ENCODE measurements at regions not wholly inside any gene's neighbourhood (a gene's known extent, or its start where the extent isn't known, plus 50 kb on each side); places are given as distances from the start of the nearest gene placed in this dataset.

DNA sequence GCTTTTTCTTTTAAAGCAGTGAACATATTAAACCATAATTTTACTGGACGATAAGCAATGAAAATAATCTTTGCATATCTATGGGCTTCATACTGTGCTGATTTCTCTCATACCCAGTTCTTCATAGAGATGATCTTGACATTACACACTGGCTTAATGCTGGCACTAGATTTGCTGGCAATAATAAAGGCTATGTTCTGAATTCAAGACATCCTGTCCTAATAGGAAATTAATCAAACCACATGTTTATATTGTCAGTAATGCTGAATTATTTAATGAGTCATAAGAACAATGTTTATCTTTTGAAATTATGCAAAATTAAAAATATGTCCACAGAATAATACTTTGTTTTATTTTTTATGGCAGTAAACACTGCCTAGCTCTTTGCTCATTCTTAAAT, 643.2 kb downstream of the OTOL1 start:
- Histone ChIP-seq H2AFZ (ENCODE audit: low read depth, low read length) (no peak overlapping the region), H3K4me3 (ENCODE audit: low read length) (no peak overlapping the region), H3K9ac (ENCODE audit: low read length) (no peak overlapping the region), H3K27ac (ENCODE audit: low read length) (no peak overlapping the region), H3K9me3 (ENCODE audit: insufficient read depth, low read length) (no peaks in the 10 kb centered on the region), H3K27me3 (ENCODE audit: low read depth, low read length) (no peaks in the 10 kb centered on the region), H3K79me2 (ENCODE audit: low read length) (no peaks in the 10 kb centered on the region), H3K4me1 (ENCODE audit: low read length) (no peaks in the 10 kb centered on the region), H4K20me1 (ENCODE audit: insufficient read depth, low read length) (no peaks in the 10 kb centered on the region), H3K36me3 (replicated peaks; ENCODE audit: low read depth, low read length) (no peaks in the 10 kb centered on the region), H3K4me2 (ENCODE audit: low read length) (no peak overlapping the region)
- TF ChIP-seq, protein P1, sequence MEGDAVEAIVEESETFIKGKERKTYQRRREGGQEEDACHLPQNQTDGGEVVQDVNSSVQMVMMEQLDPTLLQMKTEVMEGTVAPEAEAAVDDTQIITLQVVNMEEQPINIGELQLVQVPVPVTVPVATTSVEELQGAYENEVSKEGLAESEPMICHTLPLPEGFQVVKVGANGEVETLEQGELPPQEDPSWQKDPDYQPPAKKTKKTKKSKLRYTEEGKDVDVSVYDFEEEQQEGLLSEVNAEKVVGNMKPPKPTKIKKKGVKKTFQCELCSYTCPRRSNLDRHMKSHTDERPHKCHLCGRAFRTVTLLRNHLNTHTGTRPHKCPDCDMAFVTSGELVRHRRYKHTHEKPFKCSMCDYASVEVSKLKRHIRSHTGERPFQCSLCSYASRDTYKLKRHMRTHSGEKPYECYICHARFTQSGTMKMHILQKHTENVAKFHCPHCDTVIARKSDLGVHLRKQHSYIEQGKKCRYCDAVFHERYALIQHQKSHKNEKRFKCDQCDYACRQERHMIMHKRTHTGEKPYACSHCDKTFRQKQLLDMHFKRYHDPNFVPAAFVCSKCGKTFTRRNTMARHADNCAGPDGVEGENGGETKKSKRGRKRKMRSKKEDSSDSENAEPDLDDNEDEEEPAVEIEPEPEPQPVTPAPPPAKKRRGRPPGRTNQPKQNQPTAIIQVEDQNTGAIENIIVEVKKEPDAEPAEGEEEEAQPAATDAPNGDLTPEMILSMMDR (IDR thresholded peaks at IDR 0.05; ENCODE audit: low read depth, low read length) = no peak
- no peak for TF ChIP-seq EZH2phosphoT487 (IDR thresholded peaks at IDR 0.05; ENCODE audit: low read depth)

DNA sequence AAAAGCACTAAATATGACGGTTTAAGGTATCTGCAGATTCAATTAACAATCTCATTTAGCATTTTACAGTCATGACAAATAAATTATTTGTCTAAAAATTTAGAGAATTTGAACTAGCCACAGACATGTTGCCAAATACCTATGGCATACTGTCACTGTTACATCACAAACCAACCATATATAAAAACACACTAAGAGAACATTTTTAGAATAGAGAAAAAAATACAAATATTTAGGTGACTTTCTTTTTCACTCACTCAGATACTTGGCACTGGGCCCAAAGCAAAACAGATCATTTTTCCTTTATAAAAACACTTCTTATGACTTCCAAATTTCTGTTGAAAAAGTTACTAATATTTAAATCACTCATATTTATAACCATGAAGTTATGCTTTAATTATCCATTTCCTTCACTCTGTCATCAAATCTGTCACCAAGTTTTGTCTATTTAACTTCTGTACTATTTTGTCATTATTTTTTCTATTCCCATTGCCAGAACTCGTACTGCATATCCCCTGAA, 644.7 kb downstream of the OTOL1 start:
- H3K27ac ChIP-seq (ENCODE audit: low read length) = no peak overlapping the region
- H3K4me2 ChIP-seq (ENCODE audit: low read length) = no peak overlapping the region
- H3K4me1 ChIP-seq (ENCODE audit: low read length) = no peaks in the 10 kb centered on the region
- H2AFZ ChIP-seq (ENCODE audit: low read depth, low read length) = no peak overlapping the region
- no peak overlapping the region for H3K9ac ChIP-seq (ENCODE audit: low read length)
- TF ChIP-seq, protein P1 (IDR thresholded peaks at IDR 0.05; ENCODE audit: low read depth, low read length) = no peak
- no peak for TF ChIP-seq EZH2phosphoT487 (IDR thresholded peaks at IDR 0.05; ENCODE audit: low read depth)
- no peaks in the 10 kb centered on the region for H3K9me3 ChIP-seq (ENCODE audit: insufficient read depth, low read length)
- no peaks in the 10 kb centered on the region for H3K79me2 ChIP-seq (ENCODE audit: low read length)
- H4K20me1 ChIP-seq (ENCODE audit: insufficient read depth, low read length) = no peaks in the 10 kb centered on the region
- no peaks in the 10 kb centered on the region for H3K36me3 ChIP-seq (replicated peaks; ENCODE audit: low read depth, low read length)
- no peaks in the 10 kb centered on the region for H3K27me3 ChIP-seq (ENCODE audit: low read depth, low read length)
- H3K4me3 ChIP-seq (ENCODE audit: low read length) = no peak overlapping the region

DNA sequence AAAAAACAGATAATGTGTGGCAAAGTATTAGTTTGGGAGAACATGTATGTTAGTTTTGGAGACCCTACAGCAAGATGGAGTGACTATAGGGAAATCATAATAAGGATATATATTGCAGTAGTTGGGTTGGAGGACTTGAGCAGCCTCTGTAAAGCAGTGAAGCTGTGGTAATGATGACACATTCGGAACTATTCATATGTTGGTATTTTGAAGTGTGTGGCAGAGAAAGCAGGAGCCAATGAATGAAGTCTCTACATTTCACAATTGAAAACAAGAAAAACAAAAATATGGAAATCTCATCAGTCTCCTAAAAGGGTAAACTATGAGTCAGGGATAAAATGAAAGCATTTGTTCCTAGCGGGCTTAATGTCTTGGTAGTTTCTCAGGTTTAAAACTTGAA, 645.9 kb downstream of the OTOL1 start:
- H3K4me3 ChIP-seq (ENCODE audit: low read length) = no peak overlapping the region
- H3K9ac ChIP-seq (ENCODE audit: low read length) = no peak overlapping the region

DNA sequence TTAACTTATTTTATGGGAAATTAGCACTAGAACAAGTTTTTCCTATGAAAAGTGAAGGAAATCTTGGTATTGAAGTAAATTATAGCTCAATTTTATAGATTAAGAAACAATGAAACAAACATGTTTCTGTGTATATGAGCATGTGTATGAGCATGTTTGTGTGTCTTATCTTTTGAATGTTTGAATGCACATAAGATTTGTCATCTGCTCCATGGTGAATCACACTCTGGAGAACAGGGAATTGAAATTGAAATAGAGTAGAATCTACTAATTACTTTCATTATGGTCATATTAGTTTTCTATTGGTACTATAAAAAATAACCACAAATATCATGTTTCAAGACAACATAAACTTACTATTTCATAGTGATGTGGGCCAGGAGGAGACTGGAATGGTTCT, 646.6 kb downstream of the OTOL1 start:
- Histone ChIP-seq H3K4me1 (ENCODE audit: low read length) (no peaks in the 10 kb centered on the region), H2AFZ (ENCODE audit: low read depth, low read length) (no peak overlapping the region), H3K27me3 (ENCODE audit: low read depth, low read length) (no peaks in the 10 kb centered on the region), H3K27ac (ENCODE audit: low read length) (no peak overlapping the region), H3K36me3 (replicated peaks; ENCODE audit: low read depth, low read length) (no peaks in the 10 kb centered on the region), H3K9ac (ENCODE audit: low read length) (no peak overlapping the region), H3K9me3 (ENCODE audit: insufficient read depth, low read length) (no peaks in the 10 kb centered on the region), H4K20me1 (ENCODE audit: insufficient read depth, low read length) (no peaks in the 10 kb centered on the region), H3K4me3 (ENCODE audit: low read length) (no peak overlapping the region), H3K4me2 (ENCODE audit: low read length) (no peak overlapping the region), H3K79me2 (ENCODE audit: low read length) (no peaks in the 10 kb centered on the region)
- TF ChIP-seq, protein P1 (IDR thresholded peaks at IDR 0.05; ENCODE audit: low read depth, low read length) = no peak
- TF ChIP-seq EZH2phosphoT487 (IDR thresholded peaks at IDR 0.05; ENCODE audit: low read depth) = no peak

More for the DNA sequence above, 645.9 kb downstream of the OTOL1 start:
- Histone ChIP-seq H2AFZ (ENCODE audit: low read depth, low read length) (no peak overlapping the region), H3K27me3 (ENCODE audit: low read depth, low read length) (no peaks in the 10 kb centered on the region), H3K27ac (ENCODE audit: low read length) (no peak overlapping the region), H3K36me3 (replicated peaks; ENCODE audit: low read depth, low read length) (no peaks in the 10 kb centered on the region), H4K20me1 (ENCODE audit: insufficient read depth, low read length) (no peaks in the 10 kb centered on the region), H3K9me3 (ENCODE audit: insufficient read depth, low read length) (no peaks in the 10 kb centered on the region), H3K4me2 (ENCODE audit: low read length) (no peak overlapping the region), H3K4me1 (ENCODE audit: low read length) (no peaks in the 10 kb centered on the region), H3K79me2 (ENCODE audit: low read length) (no peaks in the 10 kb centered on the region)
- no peak for TF ChIP-seq EZH2phosphoT487 (IDR thresholded peaks at IDR 0.05; ENCODE audit: low read depth)
- TF ChIP-seq, protein P1 (IDR thresholded peaks at IDR 0.05; ENCODE audit: low read depth, low read length) = no peak

Data from OCI-LY3 (cell line).